Liver (tissue), 3 donors: ENCODE measurements at regions not wholly inside any gene's neighbourhood (a gene's known extent, or its start where the extent isn't known, plus 50 kb on each side); places are given as distances from the start of the nearest gene placed in this dataset.

ENCODE experiments used
- RAD21 ChIP-seq, 2 donors: IDR thresholded peaks; 2 replicates each; pipeline ENCODE4 v1.6.1; 2016; ENCODE audit warnings: antibody characterized with exemption in 2 of 2, mild to moderate bottlenecking in 2 of 2
- SP1 ChIP-seq: IDR thresholded peaks from 2 replicates; pipeline ENCODE4 v1.6.1; 2018; ENCODE audit warnings: antibody characterized with exemption, mild to moderate bottlenecking
- TAF1 ChIP-seq: conservative IDR thresholded peaks from 2 replicates; pipeline ENCODE4 v1.6.1; 2016; ENCODE audit warnings: antibody characterized with exemption, mild to moderate bottlenecking
- YY1 ChIP-seq: IDR thresholded peaks from 2 replicates; pipeline ENCODE4 v1.6.1; 2016; ENCODE audit warnings: antibody characterized with exemption, mild to moderate bottlenecking
- TF ChIP-seq, protein P1 (sequence below): fragments of 150-350 bp; IDR thresholded peaks from 2 replicates; pipeline ENCODE4 v1.5.1; 2017; ENCODE audit warnings: improper control_type of control experiment, low read depth, low read length; ENCODE audit not compliant: missing input control
- TF ChIP-seq, protein P2 (sequence below): IDR thresholded peaks from 2 replicates; pipeline ENCODE4 v1.6.1; 2016; ENCODE audit warnings: antibody characterized with exemption
- TF ChIP-seq, protein P3 (sequence below): IDR thresholded peaks from 2 replicates; pipeline ENCODE4 v1.6.1; 2016; ENCODE audit warnings: antibody characterized with exemption
- TF ChIP-seq, protein P4 (sequence below): IDR thresholded peaks from 2 replicates; pipeline ENCODE4 v1.6.1; 2016; ENCODE audit warnings: antibody characterized with exemption
- TF ChIP-seq, protein P5 (sequence below): IDR thresholded peaks from 2 replicates; pipeline ENCODE4 v1.6.1; 2016; ENCODE audit warnings: antibody characterized with exemption, mild to moderate bottlenecking
- donor health status: healthy.
- donor health status: healthy.

DNA sequence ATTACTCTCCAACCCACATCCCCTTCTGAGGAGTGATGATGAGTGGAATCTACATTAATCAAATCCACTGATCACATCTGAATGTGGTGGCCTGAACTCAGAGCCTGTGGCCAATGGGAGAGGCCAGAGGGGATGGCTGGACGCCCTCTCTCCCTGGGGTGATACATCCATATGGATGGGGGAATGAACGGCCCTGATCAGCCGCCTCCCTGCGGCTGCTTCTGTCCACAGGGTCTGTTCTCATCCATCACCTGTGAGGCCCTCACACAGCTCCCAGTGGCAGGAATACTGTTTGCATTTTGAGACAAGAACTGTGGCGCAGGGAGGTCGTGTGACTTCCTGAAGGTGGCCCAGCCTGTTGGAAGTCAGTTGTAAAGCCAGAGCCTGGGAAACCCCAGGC lies 78.3 kb upstream of the SHISAL1 start:
- TF ChIP-seq, protein P1, sequence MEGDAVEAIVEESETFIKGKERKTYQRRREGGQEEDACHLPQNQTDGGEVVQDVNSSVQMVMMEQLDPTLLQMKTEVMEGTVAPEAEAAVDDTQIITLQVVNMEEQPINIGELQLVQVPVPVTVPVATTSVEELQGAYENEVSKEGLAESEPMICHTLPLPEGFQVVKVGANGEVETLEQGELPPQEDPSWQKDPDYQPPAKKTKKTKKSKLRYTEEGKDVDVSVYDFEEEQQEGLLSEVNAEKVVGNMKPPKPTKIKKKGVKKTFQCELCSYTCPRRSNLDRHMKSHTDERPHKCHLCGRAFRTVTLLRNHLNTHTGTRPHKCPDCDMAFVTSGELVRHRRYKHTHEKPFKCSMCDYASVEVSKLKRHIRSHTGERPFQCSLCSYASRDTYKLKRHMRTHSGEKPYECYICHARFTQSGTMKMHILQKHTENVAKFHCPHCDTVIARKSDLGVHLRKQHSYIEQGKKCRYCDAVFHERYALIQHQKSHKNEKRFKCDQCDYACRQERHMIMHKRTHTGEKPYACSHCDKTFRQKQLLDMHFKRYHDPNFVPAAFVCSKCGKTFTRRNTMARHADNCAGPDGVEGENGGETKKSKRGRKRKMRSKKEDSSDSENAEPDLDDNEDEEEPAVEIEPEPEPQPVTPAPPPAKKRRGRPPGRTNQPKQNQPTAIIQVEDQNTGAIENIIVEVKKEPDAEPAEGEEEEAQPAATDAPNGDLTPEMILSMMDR: no peak
- TF ChIP-seq, protein P2, sequence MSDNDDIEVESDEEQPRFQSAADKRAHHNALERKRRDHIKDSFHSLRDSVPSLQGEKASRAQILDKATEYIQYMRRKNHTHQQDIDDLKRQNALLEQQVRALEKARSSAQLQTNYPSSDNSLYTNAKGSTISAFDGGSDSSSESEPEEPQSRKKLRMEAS: no peak
- TF ChIP-seq, protein P3, sequence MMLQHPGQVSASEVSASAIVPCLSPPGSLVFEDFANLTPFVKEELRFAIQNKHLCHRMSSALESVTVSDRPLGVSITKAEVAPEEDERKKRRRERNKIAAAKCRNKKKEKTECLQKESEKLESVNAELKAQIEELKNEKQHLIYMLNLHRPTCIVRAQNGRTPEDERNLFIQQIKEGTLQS: no peak
- TF ChIP-seq, protein P4, sequence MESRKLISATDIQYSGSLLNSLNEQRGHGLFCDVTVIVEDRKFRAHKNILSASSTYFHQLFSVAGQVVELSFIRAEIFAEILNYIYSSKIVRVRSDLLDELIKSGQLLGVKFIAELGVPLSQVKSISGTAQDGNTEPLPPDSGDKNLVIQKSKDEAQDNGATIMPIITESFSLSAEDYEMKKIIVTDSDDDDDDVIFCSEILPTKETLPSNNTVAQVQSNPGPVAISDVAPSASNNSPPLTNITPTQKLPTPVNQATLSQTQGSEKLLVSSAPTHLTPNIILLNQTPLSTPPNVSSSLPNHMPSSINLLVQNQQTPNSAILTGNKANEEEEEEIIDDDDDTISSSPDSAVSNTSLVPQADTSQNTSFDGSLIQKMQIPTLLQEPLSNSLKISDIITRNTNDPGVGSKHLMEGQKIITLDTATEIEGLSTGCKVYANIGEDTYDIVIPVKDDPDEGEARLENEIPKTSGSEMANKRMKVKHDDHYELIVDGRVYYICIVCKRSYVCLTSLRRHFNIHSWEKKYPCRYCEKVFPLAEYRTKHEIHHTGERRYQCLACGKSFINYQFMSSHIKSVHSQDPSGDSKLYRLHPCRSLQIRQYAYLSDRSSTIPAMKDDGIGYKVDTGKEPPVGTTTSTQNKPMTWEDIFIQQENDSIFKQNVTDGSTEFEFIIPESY: no peak
- TF ChIP-seq TAF1: no peak
- no peak for TF ChIP-seq SP1
- no peak for TF ChIP-seq RAD21 (IDR thresholded peaks at IDR 0.05)
- no peak for TF ChIP-seq YY1
- TF ChIP-seq, protein P5, sequence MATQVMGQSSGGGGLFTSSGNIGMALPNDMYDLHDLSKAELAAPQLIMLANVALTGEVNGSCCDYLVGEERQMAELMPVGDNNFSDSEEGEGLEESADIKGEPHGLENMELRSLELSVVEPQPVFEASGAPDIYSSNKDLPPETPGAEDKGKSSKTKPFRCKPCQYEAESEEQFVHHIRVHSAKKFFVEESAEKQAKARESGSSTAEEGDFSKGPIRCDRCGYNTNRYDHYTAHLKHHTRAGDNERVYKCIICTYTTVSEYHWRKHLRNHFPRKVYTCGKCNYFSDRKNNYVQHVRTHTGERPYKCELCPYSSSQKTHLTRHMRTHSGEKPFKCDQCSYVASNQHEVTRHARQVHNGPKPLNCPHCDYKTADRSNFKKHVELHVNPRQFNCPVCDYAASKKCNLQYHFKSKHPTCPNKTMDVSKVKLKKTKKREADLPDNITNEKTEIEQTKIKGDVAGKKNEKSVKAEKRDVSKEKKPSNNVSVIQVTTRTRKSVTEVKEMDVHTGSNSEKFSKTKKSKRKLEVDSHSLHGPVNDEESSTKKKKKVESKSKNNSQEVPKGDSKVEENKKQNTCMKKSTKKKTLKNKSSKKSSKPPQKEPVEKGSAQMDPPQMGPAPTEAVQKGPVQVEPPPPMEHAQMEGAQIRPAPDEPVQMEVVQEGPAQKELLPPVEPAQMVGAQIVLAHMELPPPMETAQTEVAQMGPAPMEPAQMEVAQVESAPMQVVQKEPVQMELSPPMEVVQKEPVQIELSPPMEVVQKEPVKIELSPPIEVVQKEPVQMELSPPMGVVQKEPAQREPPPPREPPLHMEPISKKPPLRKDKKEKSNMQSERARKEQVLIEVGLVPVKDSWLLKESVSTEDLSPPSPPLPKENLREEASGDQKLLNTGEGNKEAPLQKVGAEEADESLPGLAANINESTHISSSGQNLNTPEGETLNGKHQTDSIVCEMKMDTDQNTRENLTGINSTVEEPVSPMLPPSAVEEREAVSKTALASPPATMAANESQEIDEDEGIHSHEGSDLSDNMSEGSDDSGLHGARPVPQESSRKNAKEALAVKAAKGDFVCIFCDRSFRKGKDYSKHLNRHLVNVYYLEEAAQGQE: no peak
